Mammary epithelial cell (primary cell): ENCODE measurements at regions not wholly inside any gene's neighbourhood (a gene's known extent, or its start where the extent isn't known, plus 50 kb on each side); places are given as distances from the start of the nearest gene placed in this dataset.

Experiments used
- CTCF ChIP-seq, 2 donors: IDR thresholded peaks in 1 of 2; conservative IDR thresholded peaks in 1 of 2; 2 replicates each; pipeline ENCODE4 v1.5.1; 2011 to 2012; ENCODE audit warnings: inconsistent platforms in 2 of 2, low read length in 2 of 2, mild to moderate bottlenecking in 2 of 2, control low read depth in 1 of 2, low read depth in 1 of 2; ENCODE audit not compliant: insufficient read depth in 1 of 2; ENCODE audit errors: extremely low read depth in 1 of 2
- EZH2 ChIP-seq: IDR thresholded peaks from 2 replicates; pipeline ENCODE4 v1.6.1; 2012; ENCODE audit warnings: low read length, inconsistent platforms, borderline replicate concordance

- TF ChIP-seq CTCF (conservative IDR thresholded peaks at IDR 0.05 in 1 of 2, IDR thresholded peaks at IDR 0.05 in 1 of 2; ENCODE audit: extremely low read depth in 1 of 2, insufficient read depth in 1 of 2, low read depth in 1 of 2, low read length in 2 of 2) (no peak), EZH2 (no peak)
Measured at GRCh38 chr6:164099269-164099865, 684.8 kb downstream of the QKI start.
